Peyer's patch (tissue), 4 donors: ENCODE measurements at regions not wholly inside any gene's neighbourhood (a gene's known extent, or its start where the extent isn't known, plus 50 kb on each side); places are given as distances from the start of the nearest gene placed in this dataset.

Experiments used
- POLR2A ChIP-seq, 2 donors: fragments of 450-650 bp; IDR thresholded peaks; one replicate each; pipeline ENCODE4 v1.5.1; 2017; ENCODE audit warnings: antibody characterized with exemption in 2 of 2, mild to moderate bottlenecking in 2 of 2, moderate library complexity in 2 of 2
- TF ChIP-seq, protein P1 (sequence below), 6 experiments: fragments of 450-650 bp in 4 of 6; fragments of 200-600 bp in 2 of 6; sonication (generic) in 1 of 6; IDR thresholded peaks; one replicate each; pipeline ENCODE4 v1.5.1; 2017 to 2019; ENCODE audit warnings: antibody characterized with exemption in 6 of 6, mild to moderate bottlenecking in 3 of 6, moderate library complexity in 1 of 6

- TF ChIP-seq, protein P1, sequence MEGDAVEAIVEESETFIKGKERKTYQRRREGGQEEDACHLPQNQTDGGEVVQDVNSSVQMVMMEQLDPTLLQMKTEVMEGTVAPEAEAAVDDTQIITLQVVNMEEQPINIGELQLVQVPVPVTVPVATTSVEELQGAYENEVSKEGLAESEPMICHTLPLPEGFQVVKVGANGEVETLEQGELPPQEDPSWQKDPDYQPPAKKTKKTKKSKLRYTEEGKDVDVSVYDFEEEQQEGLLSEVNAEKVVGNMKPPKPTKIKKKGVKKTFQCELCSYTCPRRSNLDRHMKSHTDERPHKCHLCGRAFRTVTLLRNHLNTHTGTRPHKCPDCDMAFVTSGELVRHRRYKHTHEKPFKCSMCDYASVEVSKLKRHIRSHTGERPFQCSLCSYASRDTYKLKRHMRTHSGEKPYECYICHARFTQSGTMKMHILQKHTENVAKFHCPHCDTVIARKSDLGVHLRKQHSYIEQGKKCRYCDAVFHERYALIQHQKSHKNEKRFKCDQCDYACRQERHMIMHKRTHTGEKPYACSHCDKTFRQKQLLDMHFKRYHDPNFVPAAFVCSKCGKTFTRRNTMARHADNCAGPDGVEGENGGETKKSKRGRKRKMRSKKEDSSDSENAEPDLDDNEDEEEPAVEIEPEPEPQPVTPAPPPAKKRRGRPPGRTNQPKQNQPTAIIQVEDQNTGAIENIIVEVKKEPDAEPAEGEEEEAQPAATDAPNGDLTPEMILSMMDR (IDR thresholded peaks at IDR 0.05): no peak
- no peak for TF ChIP-seq POLR2A (IDR thresholded peaks at IDR 0.05)
Observed at GRCh38 chr6:22113026-22113766, 183.6 kb downstream of the PRL start.
